SU-DHL-6 (cell line): ENCODE measurements at regions not wholly inside any gene's neighbourhood (a gene's known extent, or its start where the extent isn't known, plus 50 kb on each side); places are given as distances from the start of the nearest gene placed in this dataset.

ENCODE experiments used
- H2AFZ ChIP-seq: fragments of 200-600 bp; sonication (generic); 2 replicates; pipeline ENCODE4 v1.6.1; 2014; ENCODE audit warnings: low read depth, mild to moderate bottlenecking, moderate library complexity, mixed read lengths, antibody characterized with exemption, low read length; ENCODE audit not compliant: severe bottlenecking
- H3F3A ChIP-seq: fragments of 200-600 bp; shearing (Covaris generic); 2 replicates; pipeline ENCODE4 v1.6.0; 2016; ENCODE audit warnings: antibody characterized with exemption, mild to moderate bottlenecking; ENCODE audit not compliant: insufficient read depth
- H3K27ac ChIP-seq: fragments of 200-600 bp; sonication (generic); 2 replicates; pipeline ENCODE4 v1.5.1; 2016; ENCODE audit warnings: low read depth, mild to moderate bottlenecking, low read length, moderate library complexity, mixed read lengths
- H3K27me3 ChIP-seq: fragments of 200-600 bp; sonication (generic), shearing (Covaris generic); 2 replicates; pipeline ENCODE4 v1.6.0; 2014; ENCODE audit warnings: mild to moderate bottlenecking, low read length
- H3K36me3 ChIP-seq: fragments of 200-600 bp; sonication (generic); 2 replicates; pipeline ENCODE4 v1.6.1; 2014; ENCODE audit warnings: mild to moderate bottlenecking, low read length, mixed read lengths
- H3K4me2 ChIP-seq: fragments of 300-600, 200-600 bp; shearing (Covaris generic), sonication (generic); 2 replicates; pipeline ENCODE4 v1.6.0; 2014; ENCODE audit warnings: low read length, low read depth, mild to moderate bottlenecking; ENCODE audit not compliant: poor library complexity, severe bottlenecking
- H3K4me3 ChIP-seq: fragments of 200-600 bp; sonication (generic); 2 replicates; pipeline ENCODE4 v1.5.1; 2014; ENCODE audit warnings: antibody characterized with exemption, low read length, mild to moderate bottlenecking, mixed read lengths; ENCODE audit not compliant: insufficient read depth, poor library complexity, severe bottlenecking
- H3K79me2 ChIP-seq: fragments of 200-600 bp; sonication (generic); 2 replicates; pipeline ENCODE4 v1.6.1; 2014; ENCODE audit warnings: mild to moderate bottlenecking, low read length, moderate library complexity; ENCODE audit not compliant: insufficient read depth
- H3K9ac ChIP-seq: fragments of 200-600 bp; sonication (generic); 2 replicates; pipeline ENCODE4 v1.7.0; 2014; ENCODE audit warnings: mild to moderate bottlenecking, low read length
- H3K9me2 ChIP-seq: fragments of 200-600 bp; sonication (generic); replicated peaks from 2 replicates; pipeline ENCODE4 v1.6.1; 2014; ENCODE audit warnings: low read length; ENCODE audit not compliant: insufficient read depth
- H3K9me3 ChIP-seq: fragments of 200-600 bp; sonication (generic); 2 replicates; pipeline ENCODE4 v1.6.1; 2014; ENCODE audit warnings: low read length, mixed read lengths; ENCODE audit not compliant: insufficient read depth
- H4K20me1 ChIP-seq: fragments of 200-600 bp; sonication (generic); 2 replicates; pipeline ENCODE4 v1.6.1; 2014; ENCODE audit warnings: low read depth, mild to moderate bottlenecking, antibody characterized with exemption, low read length, moderate library complexity, mixed read lengths
- EZH2phosphoT487 ChIP-seq: fragments of 200-600 bp; sonication (generic), shearing (Covaris generic); conservative IDR thresholded peaks from 2 replicates; pipeline ENCODE4 v1.6.1; 2018; ENCODE audit warnings: mild to moderate bottlenecking, antibody characterized with exemption, low read length, moderate library complexity, mixed read lengths
- TF ChIP-seq, protein P1 (sequence below): fragments of 200-600 bp; sonication (generic); IDR thresholded peaks from one replicate; pipeline ENCODE4 v1.5.1; 2017; ENCODE audit warnings: antibody characterized with exemption, mild to moderate bottlenecking, low read length, moderate library complexity; ENCODE audit not compliant: insufficient read depth, poor library complexity, severe bottlenecking

DNA sequence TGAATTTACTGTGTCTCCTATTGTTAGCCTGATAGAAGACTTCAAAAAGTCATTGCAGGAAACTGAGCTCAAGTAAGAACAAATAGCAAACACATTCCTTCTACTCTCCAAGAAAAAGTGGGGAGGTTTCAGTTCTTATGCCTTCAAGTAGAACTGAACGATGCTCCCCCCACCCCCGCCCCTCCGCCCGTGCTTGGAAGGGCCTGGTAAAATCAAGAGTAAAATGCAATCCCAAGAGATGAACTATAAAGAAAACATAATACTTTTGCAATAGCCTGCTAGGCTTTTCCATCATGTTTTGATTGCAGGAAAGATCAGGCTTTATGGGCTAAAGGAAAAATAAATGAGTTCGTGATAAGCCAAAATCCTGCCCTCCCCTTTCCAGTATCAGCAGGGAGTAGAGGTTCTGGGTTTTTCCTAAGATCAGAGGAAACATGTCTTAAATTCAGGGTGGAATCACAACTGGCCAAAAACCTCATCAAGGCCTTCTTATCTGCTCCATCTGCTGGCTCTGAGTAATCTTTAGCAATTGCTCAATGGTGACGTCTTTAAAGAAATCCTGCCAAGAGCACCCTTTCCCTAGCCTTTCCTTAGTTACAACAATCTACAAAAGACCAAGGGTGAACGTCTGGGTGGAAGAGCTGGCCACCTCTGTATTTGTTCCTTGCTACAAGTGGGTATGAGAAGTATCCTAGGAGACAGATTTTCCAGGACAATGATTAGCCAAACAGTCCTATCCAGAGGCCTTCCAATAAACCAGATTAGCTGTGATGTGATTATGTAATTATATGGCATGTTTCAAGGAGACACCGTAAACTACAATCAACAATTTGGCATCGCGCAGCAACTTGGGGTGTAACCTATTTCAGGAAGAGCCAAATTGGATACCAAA, 66.3 kb upstream of the FAM9C start:
- Histone ChIP-seq H4K20me1 (no peaks in the 10 kb centered on the region), H3K27me3 (no peaks in the 10 kb centered on the region), H3K9me3 (no peaks in the 10 kb centered on the region), H3K9me2 (no peaks in the 10 kb centered on the region), H3K9ac (no peak overlapping the region), H3K27ac (no peak overlapping the region), H3K36me3 (no peaks in the 10 kb centered on the region), H3K4me2 (no peak overlapping the region), H3K79me2 (no peaks in the 10 kb centered on the region), H3F3A (no peaks in the 10 kb centered on the region), H2AFZ (no peak overlapping the region), H3K4me3 (no peak overlapping the region)
- TF ChIP-seq, protein P1, sequence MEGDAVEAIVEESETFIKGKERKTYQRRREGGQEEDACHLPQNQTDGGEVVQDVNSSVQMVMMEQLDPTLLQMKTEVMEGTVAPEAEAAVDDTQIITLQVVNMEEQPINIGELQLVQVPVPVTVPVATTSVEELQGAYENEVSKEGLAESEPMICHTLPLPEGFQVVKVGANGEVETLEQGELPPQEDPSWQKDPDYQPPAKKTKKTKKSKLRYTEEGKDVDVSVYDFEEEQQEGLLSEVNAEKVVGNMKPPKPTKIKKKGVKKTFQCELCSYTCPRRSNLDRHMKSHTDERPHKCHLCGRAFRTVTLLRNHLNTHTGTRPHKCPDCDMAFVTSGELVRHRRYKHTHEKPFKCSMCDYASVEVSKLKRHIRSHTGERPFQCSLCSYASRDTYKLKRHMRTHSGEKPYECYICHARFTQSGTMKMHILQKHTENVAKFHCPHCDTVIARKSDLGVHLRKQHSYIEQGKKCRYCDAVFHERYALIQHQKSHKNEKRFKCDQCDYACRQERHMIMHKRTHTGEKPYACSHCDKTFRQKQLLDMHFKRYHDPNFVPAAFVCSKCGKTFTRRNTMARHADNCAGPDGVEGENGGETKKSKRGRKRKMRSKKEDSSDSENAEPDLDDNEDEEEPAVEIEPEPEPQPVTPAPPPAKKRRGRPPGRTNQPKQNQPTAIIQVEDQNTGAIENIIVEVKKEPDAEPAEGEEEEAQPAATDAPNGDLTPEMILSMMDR = no peak
- TF ChIP-seq EZH2phosphoT487 = no peak

- Histone ChIP-seq H3K9ac (no peak overlapping the region), H3K9me2 (no peaks in the 10 kb centered on the region), H3K4me3 (no peak overlapping the region), H4K20me1 (no peaks in the 10 kb centered on the region), H3K79me2 (no peaks in the 10 kb centered on the region), H3F3A (no peaks in the 10 kb centered on the region), H2AFZ (no peak overlapping the region), H3K9me3 (no peaks in the 10 kb centered on the region), H3K4me2 (no peak overlapping the region), H3K27me3 (no peaks in the 10 kb centered on the region), H3K36me3 (no peaks in the 10 kb centered on the region), H3K27ac (no peak overlapping the region)
- TF ChIP-seq, protein P1 = no peak
- no peak for TF ChIP-seq EZH2phosphoT487
Measured at GRCh38 chrX:13109817-13110216, 65.4 kb upstream of the FAM9C start.

- Histone ChIP-seq H3K9me2 (no peaks in the 10 kb centered on the region), H3K4me3 (no peak overlapping the region), H3F3A (no peaks in the 10 kb centered on the region), H4K20me1 (no peaks in the 10 kb centered on the region), H3K27ac (no peak overlapping the region), H3K4me2 (no peak overlapping the region), H3K36me3 (0 out of 2 replicates have a peak, but pooled peaks cover 2% of the 10 kb centered on the region), H3K79me2 (no peaks in the 10 kb centered on the region), H3K9ac (no peak overlapping the region), H2AFZ (no peak overlapping the region), H3K9me3 (no peaks in the 10 kb centered on the region), H3K27me3 (no peaks in the 10 kb centered on the region)
- no peak for TF ChIP-seq EZH2phosphoT487
Measured at GRCh38 chrX:13103914-13104274, 59.5 kb upstream of the FAM9C start.

DNA sequence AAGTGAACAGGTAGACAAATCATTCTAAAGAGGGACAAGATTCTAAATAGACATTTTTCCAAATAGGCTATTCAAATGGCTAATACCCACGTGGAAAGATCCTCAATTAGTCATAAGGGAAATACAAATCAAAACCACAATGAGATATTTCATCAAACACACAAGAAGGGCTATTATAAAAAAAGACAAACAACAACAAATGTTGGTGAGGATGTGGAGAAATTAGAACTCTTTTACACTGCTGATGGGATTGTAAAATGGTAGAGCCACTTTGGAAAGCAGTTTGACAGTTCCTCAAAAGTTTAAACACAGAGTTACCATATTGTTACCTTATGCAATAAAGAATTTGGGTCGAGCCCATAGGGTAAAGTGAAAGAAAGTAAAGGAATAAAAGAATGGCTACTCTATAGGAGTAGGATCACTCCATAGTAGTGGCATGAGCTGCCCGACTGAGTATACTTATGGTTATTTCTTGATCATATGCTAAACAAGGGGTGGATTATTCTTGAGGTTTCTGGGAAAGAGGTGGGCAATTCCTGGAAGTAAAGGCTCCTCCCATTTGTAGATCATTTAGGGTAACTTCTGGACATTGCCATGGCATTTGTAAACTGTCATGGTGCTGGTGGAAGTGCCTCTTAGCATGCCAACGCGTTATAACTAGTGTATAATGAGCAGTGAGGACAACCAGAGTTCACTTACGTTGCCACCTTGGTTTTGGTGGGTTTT, 58.9 kb upstream of the FAM9C start:
- TF ChIP-seq, protein P1 = no peak
- TF ChIP-seq EZH2phosphoT487 = no peak
- no peaks in the 10 kb centered on the region for H4K20me1 ChIP-seq
- no peak overlapping the region for H2AFZ ChIP-seq
- no peak overlapping the region for H3K4me2 ChIP-seq
- no peaks in the 10 kb centered on the region for H3K9me2 ChIP-seq
- H3K36me3 ChIP-seq = 0 out of 2 replicates have a peak, but pooled peaks cover 2% of the 10 kb centered on the region
- no peak overlapping the region for H3K27ac ChIP-seq
- no peaks in the 10 kb centered on the region for H3K79me2 ChIP-seq
- H3K9ac ChIP-seq = no peak overlapping the region
- H3K9me3 ChIP-seq = no peaks in the 10 kb centered on the region
- H3K4me3 ChIP-seq = no peak overlapping the region
- no peaks in the 10 kb centered on the region for H3K27me3 ChIP-seq
- no peaks in the 10 kb centered on the region for H3F3A ChIP-seq
